ENCODE measurements at regions not wholly inside any gene's neighbourhood (a gene's known extent, or its start where the extent isn't known, plus 50 kb on each side); places are given as distances from the start of the nearest gene placed in this dataset.

GRCh38 chr12:125431516-125431915 lies 366.3 kb downstream of the AACS start:
- POLR2A ChIA-PET = no interaction called here
- no TSS peak for BruUV-seq (replicated peaks)
- Histone ChIP-seq H3K4me2 (ENCODE audit: low read length) (no peak overlapping the region), H4K20me1 (ENCODE audit: insufficient read depth, low read length) (no peaks in the 10 kb centered on the region), H3K36me3 (ENCODE audit: insufficient read depth, low read length) (no peaks in the 10 kb centered on the region), H3K4me3 (ENCODE audit: low read depth, low read length, poor library complexity, severe bottlenecking) (no peak overlapping the region), H3K27ac (ENCODE audit: low read depth, low read length, poor library complexity, severe bottlenecking) (no peak overlapping the region), H2AFZ (ENCODE audit: low read length) (no peak overlapping the region), H3K9me3 (ENCODE audit: low read length) (no peaks in the 10 kb centered on the region), H3K4me1 (ENCODE audit: insufficient read depth, low read length, poor library complexity, severe bottlenecking) (no peaks in the 10 kb centered on the region), H3K9me2 (ENCODE audit: insufficient read depth, low read length) (no peaks in the 10 kb centered on the region), H3K79me2 (ENCODE audit: insufficient read depth, low read depth, low read length) (no peaks in the 10 kb centered on the region)
- CTCF ChIA-PET (ENCODE audit: unreplicated experiment) = no interaction called here
- DNase-seq (ENCODE audit: low spot score) = no peak
- intact Hi-C loops (cut with micrococcal nuclease; ENCODE audit: unreplicated experiment) = no loop called here
- TF ChIP-seq EZH2phosphoT487 (IDR thresholded peaks at IDR 0.05; ENCODE audit: borderline replicate concordance, low read depth, low read length) = no peak
- no peak for TF ChIP-seq CTCF (conservative IDR thresholded peaks at IDR 0.05; ENCODE audit: low read length)

- Histone ChIP-seq H3K79me2 (ENCODE audit: insufficient read depth, low read depth, low read length) (no peaks in the 10 kb centered on the region), H3K27ac (ENCODE audit: low read depth, low read length, poor library complexity, severe bottlenecking) (no peak overlapping the region), H3K9me3 (ENCODE audit: low read length) (no peaks in the 10 kb centered on the region), H3K36me3 (ENCODE audit: insufficient read depth, low read length) (no peaks in the 10 kb centered on the region), H3K4me2 (ENCODE audit: low read length) (no peak overlapping the region), H3K4me1 (ENCODE audit: insufficient read depth, low read length, poor library complexity, severe bottlenecking) (no peaks in the 10 kb centered on the region), H2AFZ (ENCODE audit: low read length) (no peak overlapping the region), H3K4me3 (ENCODE audit: low read depth, low read length, poor library complexity, severe bottlenecking) (no peak overlapping the region), H4K20me1 (ENCODE audit: insufficient read depth, low read length) (no peaks in the 10 kb centered on the region), H3K9me2 (ENCODE audit: insufficient read depth, low read length) (no peaks in the 10 kb centered on the region)
- ChIA-PET POLR2A (no interaction called here), CTCF (ENCODE audit: unreplicated experiment) (no interaction called here)
- no peak for DNase-seq (ENCODE audit: low spot score)
- intact Hi-C loops (cut with micrococcal nuclease; ENCODE audit: unreplicated experiment) = no loop called here
- no peak for TF ChIP-seq CTCF (conservative IDR thresholded peaks at IDR 0.05; ENCODE audit: low read length)
- no peak for TF ChIP-seq EZH2phosphoT487 (IDR thresholded peaks at IDR 0.05; ENCODE audit: borderline replicate concordance, low read depth, low read length)
- BruUV-seq (replicated peaks) = no TSS peak
These were observed 368.9 kb downstream of the AACS start for GRCh38 chr12:125434131-125434530.

GRCh38 chr12:125434936-125435443 lies 369.8 kb downstream of the AACS start:
- Histone ChIP-seq H3K36me3 (ENCODE audit: insufficient read depth, low read length) (no peaks in the 10 kb centered on the region), H3K4me3 (ENCODE audit: low read depth, low read length, poor library complexity, severe bottlenecking) (no peak overlapping the region), H3K27ac (ENCODE audit: low read depth, low read length, poor library complexity, severe bottlenecking) (no peak overlapping the region), H3K4me2 (ENCODE audit: low read length) (no peak overlapping the region), H3K9me3 (ENCODE audit: low read length) (no peaks in the 10 kb centered on the region), H3K9me2 (ENCODE audit: insufficient read depth, low read length) (no peaks in the 10 kb centered on the region), H2AFZ (ENCODE audit: low read length) (no peak overlapping the region), H3K79me2 (ENCODE audit: insufficient read depth, low read depth, low read length) (no peaks in the 10 kb centered on the region), H4K20me1 (ENCODE audit: insufficient read depth, low read length) (no peaks in the 10 kb centered on the region), H3K4me1 (ENCODE audit: insufficient read depth, low read length, poor library complexity, severe bottlenecking) (no peaks in the 10 kb centered on the region)
- intact Hi-C loops (cut with micrococcal nuclease; ENCODE audit: unreplicated experiment) = no loop called here
- no peak for TF ChIP-seq CTCF (conservative IDR thresholded peaks at IDR 0.05; ENCODE audit: low read length)
- TF ChIP-seq EZH2phosphoT487 (IDR thresholded peaks at IDR 0.05; ENCODE audit: borderline replicate concordance, low read depth, low read length) = no peak
- ChIA-PET POLR2A (interaction anchor here (1.0 kb wide), 1 partner anchor 11 kb away, joined by 3 read pairs; no protein-coding TSS in a partner anchor), CTCF (ENCODE audit: unreplicated experiment) (no interaction called here)
- no TSS peak for BruUV-seq (replicated peaks)
- DNase-seq (ENCODE audit: low spot score) = no peak
